Neural cell (in vitro differentiated cells): ENCODE measurements at regions not wholly inside any gene's neighbourhood (a gene's known extent, or its start where the extent isn't known, plus 50 kb on each side); places are given as distances from the start of the nearest gene placed in this dataset.

Experiments
- H2AFZ ChIP-seq: fragments of 200-600, 300-800 bp; sonication (generic), shearing (Covaris generic); 2 replicates; pipeline ENCODE4 v1.6.0; 2014; ENCODE audit warnings: low read depth, mild to moderate bottlenecking, antibody characterized with exemption, low read length, moderate library complexity
- H3F3A ChIP-seq: fragments of 200-600 bp; shearing (Covaris generic); 2 replicates; pipeline ENCODE4 v1.6.1; 2016; ENCODE audit warnings: mild to moderate bottlenecking, moderate library complexity, mixed read lengths, antibody characterized with exemption, low read length; ENCODE audit not compliant: insufficient read depth, poor library complexity, severe bottlenecking
- H3K27ac ChIP-seq: fragments of 200-600, 300-800 bp; sonication (generic), shearing (Covaris generic); 2 replicates; pipeline ENCODE4 v1.5.1; 2014; ENCODE audit warnings: mild to moderate bottlenecking, low read length, moderate library complexity
- H3K27me3 ChIP-seq: fragments of 300-800, 200-600 bp; sonication (generic), shearing (Covaris generic); 2 replicates; pipeline ENCODE4 v1.6.0; 2014; ENCODE audit warnings: mild to moderate bottlenecking, low read depth, low read length, moderate library complexity; ENCODE audit not compliant: insufficient read depth
- H3K36me3 ChIP-seq: fragments of 300-800, 200-600 bp; sonication (generic), shearing (Covaris generic); 2 replicates; pipeline ENCODE4 v1.5.1; 2014; ENCODE audit warnings: mild to moderate bottlenecking, antibody characterized with exemption, low read length, moderate library complexity; ENCODE audit not compliant: insufficient read depth
- H3K4me2 ChIP-seq: fragments of 300-800, 200-600 bp; sonication (generic), shearing (Covaris generic); 2 replicates; pipeline ENCODE4 v1.6.0; 2014; ENCODE audit warnings: mild to moderate bottlenecking, low read length
- H3K4me3 ChIP-seq: fragments of 300-800, 200-600 bp; sonication (generic), shearing (Covaris generic); 2 replicates; pipeline ENCODE4 v1.5.1; 2014; ENCODE audit warnings: mild to moderate bottlenecking, low read length, moderate library complexity
- H3K79me2 ChIP-seq: fragments of 200-600 bp; shearing (Covaris generic); replicated peaks from 2 replicates; pipeline ENCODE4 v1.6.0; 2014; ENCODE audit warnings: mild to moderate bottlenecking, low read length, moderate library complexity; ENCODE audit not compliant: insufficient read depth
- H3K9ac ChIP-seq: fragments of 300-800, 200-600 bp; sonication (generic), shearing (Covaris generic); 2 replicates; pipeline ENCODE4 v1.6.1; 2016; ENCODE audit warnings: mild to moderate bottlenecking, low read length, mixed read lengths
- H3K9me2 ChIP-seq: fragments of 200-600 bp; shearing (Covaris generic); 2 replicates; pipeline ENCODE4 v1.6.1; 2016; ENCODE audit warnings: mild to moderate bottlenecking, low read length, mixed read lengths; ENCODE audit not compliant: insufficient read depth
- H3K9me3 ChIP-seq: fragments of 200-600, 300-800 bp; sonication (generic), shearing (Covaris generic); 2 replicates; pipeline ENCODE4 v1.6.1; 2016; ENCODE audit warnings: mild to moderate bottlenecking, mixed run types, low read length, moderate library complexity, mixed read lengths
- H4K20me1 ChIP-seq: fragments of 200-600 bp; shearing (Covaris generic); 2 replicates; pipeline ENCODE4 v1.6.1; 2016; ENCODE audit warnings: mild to moderate bottlenecking, mixed run types; ENCODE audit not compliant: insufficient read depth
- EP300 ChIP-seq: fragments of 450-650 bp; conservative IDR thresholded peaks from 2 replicates; pipeline ENCODE4 v1.6.1; 2014; ENCODE audit warnings: antibody characterized with exemption, mild to moderate bottlenecking, moderate library complexity; ENCODE audit not compliant: poor library complexity, severe bottlenecking
- EZH2 ChIP-seq: fragments of 200-600, 300-800 bp; shearing (Covaris generic), sonication (generic); IDR thresholded peaks from 2 replicates; pipeline ENCODE4 v1.6.1; 2014; ENCODE audit warnings: antibody characterized with exemption, low read length, borderline replicate concordance, mild to moderate bottlenecking; ENCODE audit not compliant: insufficient read depth, poor library complexity, severe bottlenecking
- MXI1 ChIP-seq: fragments of 450-650 bp; conservative IDR thresholded peaks from 2 replicates; pipeline ENCODE4 v1.6.1; 2014; ENCODE audit warnings: antibody characterized with exemption, mild to moderate bottlenecking; ENCODE audit not compliant: poor library complexity, severe bottlenecking
- POLR2AphosphoS5 ChIP-seq: IDR thresholded peaks from 2 replicates; pipeline ENCODE4 v1.6.1; 2012
- RAD21 ChIP-seq: fragments of 450-650 bp; conservative IDR thresholded peaks from 2 replicates; pipeline ENCODE4 v1.6.1; 2014; ENCODE audit warnings: antibody characterized with exemption, mild to moderate bottlenecking, moderate library complexity
- SMC3 ChIP-seq: fragments of 450-650 bp; conservative IDR thresholded peaks from 2 replicates; pipeline ENCODE4 v1.6.1; 2014; ENCODE audit warnings: antibody characterized with exemption, mild to moderate bottlenecking, moderate library complexity; ENCODE audit not compliant: poor library complexity
- TAF1 ChIP-seq: IDR thresholded peaks from 2 replicates; pipeline ENCODE4 v1.6.1; 2012; ENCODE audit warnings: low read depth
- TF ChIP-seq, protein P1 (sequence below): fragments of 450-650 bp; IDR thresholded peaks from 2 replicates; pipeline ENCODE4 v1.5.1; 2014; ENCODE audit warnings: antibody characterized with exemption, mild to moderate bottlenecking, moderate library complexity; ENCODE audit not compliant: poor library complexity, severe bottlenecking
- TF ChIP-seq, protein P2 (sequence below): IDR thresholded peaks from 2 replicates; pipeline ENCODE4 v1.6.1; 2012; ENCODE audit warnings: borderline replicate concordance

DNA sequence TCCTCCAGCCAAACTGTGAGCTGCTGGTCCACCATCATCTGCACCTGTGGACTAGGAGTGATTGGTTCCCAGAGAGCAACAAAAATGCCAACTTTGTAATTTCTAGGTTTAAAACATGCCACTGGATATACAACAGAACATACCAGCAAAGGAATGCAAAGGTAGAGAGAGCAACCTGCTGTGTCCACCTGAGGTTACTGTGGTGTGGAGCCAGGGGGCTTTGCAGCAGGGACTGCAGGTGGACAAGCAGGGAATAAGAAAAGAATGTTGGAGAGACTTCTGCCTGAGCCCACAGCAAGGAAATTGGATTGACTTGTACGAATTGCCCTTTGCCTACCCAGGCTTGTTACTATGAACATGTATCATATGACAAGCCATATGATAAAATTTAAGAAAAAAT, 345.2 kb upstream of the SPHKAP start:
- H3K9me2 ChIP-seq, result no peaks in the 10 kb centered on the region
- H3F3A ChIP-seq, result no peaks in the 10 kb centered on the region
- no peak overlapping the region for H3K4me2 ChIP-seq
- H3K9ac ChIP-seq, result no peak overlapping the region
- H3K4me3 ChIP-seq, result no peak overlapping the region
- no peaks in the 10 kb centered on the region for H3K36me3 ChIP-seq
- no peaks in the 10 kb centered on the region for H3K27me3 ChIP-seq
- TF ChIP-seq SMC3 (no peak), RAD21 (no peak), MXI1 (no peak), EZH2 (no peak), TAF1 (no peak)
- TF ChIP-seq, protein P1, sequence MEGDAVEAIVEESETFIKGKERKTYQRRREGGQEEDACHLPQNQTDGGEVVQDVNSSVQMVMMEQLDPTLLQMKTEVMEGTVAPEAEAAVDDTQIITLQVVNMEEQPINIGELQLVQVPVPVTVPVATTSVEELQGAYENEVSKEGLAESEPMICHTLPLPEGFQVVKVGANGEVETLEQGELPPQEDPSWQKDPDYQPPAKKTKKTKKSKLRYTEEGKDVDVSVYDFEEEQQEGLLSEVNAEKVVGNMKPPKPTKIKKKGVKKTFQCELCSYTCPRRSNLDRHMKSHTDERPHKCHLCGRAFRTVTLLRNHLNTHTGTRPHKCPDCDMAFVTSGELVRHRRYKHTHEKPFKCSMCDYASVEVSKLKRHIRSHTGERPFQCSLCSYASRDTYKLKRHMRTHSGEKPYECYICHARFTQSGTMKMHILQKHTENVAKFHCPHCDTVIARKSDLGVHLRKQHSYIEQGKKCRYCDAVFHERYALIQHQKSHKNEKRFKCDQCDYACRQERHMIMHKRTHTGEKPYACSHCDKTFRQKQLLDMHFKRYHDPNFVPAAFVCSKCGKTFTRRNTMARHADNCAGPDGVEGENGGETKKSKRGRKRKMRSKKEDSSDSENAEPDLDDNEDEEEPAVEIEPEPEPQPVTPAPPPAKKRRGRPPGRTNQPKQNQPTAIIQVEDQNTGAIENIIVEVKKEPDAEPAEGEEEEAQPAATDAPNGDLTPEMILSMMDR, result no peak
- TF ChIP-seq, protein P2, sequence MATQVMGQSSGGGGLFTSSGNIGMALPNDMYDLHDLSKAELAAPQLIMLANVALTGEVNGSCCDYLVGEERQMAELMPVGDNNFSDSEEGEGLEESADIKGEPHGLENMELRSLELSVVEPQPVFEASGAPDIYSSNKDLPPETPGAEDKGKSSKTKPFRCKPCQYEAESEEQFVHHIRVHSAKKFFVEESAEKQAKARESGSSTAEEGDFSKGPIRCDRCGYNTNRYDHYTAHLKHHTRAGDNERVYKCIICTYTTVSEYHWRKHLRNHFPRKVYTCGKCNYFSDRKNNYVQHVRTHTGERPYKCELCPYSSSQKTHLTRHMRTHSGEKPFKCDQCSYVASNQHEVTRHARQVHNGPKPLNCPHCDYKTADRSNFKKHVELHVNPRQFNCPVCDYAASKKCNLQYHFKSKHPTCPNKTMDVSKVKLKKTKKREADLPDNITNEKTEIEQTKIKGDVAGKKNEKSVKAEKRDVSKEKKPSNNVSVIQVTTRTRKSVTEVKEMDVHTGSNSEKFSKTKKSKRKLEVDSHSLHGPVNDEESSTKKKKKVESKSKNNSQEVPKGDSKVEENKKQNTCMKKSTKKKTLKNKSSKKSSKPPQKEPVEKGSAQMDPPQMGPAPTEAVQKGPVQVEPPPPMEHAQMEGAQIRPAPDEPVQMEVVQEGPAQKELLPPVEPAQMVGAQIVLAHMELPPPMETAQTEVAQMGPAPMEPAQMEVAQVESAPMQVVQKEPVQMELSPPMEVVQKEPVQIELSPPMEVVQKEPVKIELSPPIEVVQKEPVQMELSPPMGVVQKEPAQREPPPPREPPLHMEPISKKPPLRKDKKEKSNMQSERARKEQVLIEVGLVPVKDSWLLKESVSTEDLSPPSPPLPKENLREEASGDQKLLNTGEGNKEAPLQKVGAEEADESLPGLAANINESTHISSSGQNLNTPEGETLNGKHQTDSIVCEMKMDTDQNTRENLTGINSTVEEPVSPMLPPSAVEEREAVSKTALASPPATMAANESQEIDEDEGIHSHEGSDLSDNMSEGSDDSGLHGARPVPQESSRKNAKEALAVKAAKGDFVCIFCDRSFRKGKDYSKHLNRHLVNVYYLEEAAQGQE, result no peak
- H2AFZ ChIP-seq, result no peak overlapping the region
- H4K20me1 ChIP-seq, result no peaks in the 10 kb centered on the region
- no peak overlapping the region for H3K27ac ChIP-seq
- no peaks in the 10 kb centered on the region for H3K9me3 ChIP-seq
- H3K79me2 ChIP-seq, result no peaks in the 10 kb centered on the region

DNA sequence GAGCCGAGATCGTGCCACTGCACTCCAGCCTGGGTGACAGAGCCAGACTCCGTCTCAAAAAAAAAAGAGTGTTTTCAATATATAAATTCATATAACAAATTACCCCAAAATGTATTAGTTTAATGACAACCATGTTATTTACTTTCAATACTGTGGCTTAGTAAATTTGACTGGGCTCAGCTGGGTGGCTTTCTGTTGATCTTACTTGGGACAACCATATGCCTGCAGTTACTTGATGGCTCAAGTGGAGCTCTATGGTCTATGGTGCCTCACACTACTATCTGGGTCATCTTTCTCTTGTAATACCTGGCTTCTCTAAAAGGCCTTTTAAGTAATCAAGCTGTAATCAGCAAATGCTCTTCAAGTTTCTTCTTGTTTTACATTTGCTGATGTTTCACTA, 341.5 kb upstream of the SPHKAP start:
- Histone ChIP-seq H3F3A (no peaks in the 10 kb centered on the region), H3K27me3 (no peaks in the 10 kb centered on the region), H3K4me3 (no peak overlapping the region), H4K20me1 (no peaks in the 10 kb centered on the region), H3K27ac (no peak overlapping the region), H3K9ac (no peak overlapping the region), H2AFZ (no peak overlapping the region), H3K79me2 (no peaks in the 10 kb centered on the region), H3K36me3 (no peaks in the 10 kb centered on the region), H3K4me2 (no peak overlapping the region), H3K9me2 (no peaks in the 10 kb centered on the region), H3K9me3 (no peaks in the 10 kb centered on the region)
- no peak for TF ChIP-seq EP300
- TF ChIP-seq, protein P2, result no peak
- no peak for TF ChIP-seq EZH2
- no peak for TF ChIP-seq RAD21
- TF ChIP-seq POLR2AphosphoS5, result no peak
- no peak for TF ChIP-seq TAF1
- TF ChIP-seq, protein P1, result no peak
- no peak for TF ChIP-seq SMC3
- TF ChIP-seq MXI1, result no peak
